Caco-2 (cell line): ENCODE measurements at regions not wholly inside any gene's neighbourhood (a gene's known extent, or its start where the extent isn't known, plus 50 kb on each side); places are given as distances from the start of the nearest gene placed in this dataset.

ENCODE experiments used
- BruUV-seq: library from RNA; stranded (reverse); fragments of 400-500 nt; replicated peaks from 2 replicates; lab custom pipeline; 2021; lab: Mats Ljungman, UMichigan
- CTCF ChIA-PET: fragments of 300-600 bp; sonication (Branson Sonifier 250); formaldehyde crosslinking; loops from one replicate; lab custom pipeline; 2022; ENCODE audit warnings: antibody characterized with exemption; lab: Charles Lee
- POLR2A ChIA-PET: fragments of 300-600 bp; sonication (Branson Sonifier 250); formaldehyde crosslinking; loops from one replicate; lab custom pipeline; 2022; ENCODE audit warnings: antibody characterized with exemption; lab: Charles Lee
- DNase-seq, 2 experiments: peaks; one replicate each; pipeline versions ENCODE4 v3.0.0 to v3.0.0-alpha.2; 2020 to 2022
- H3K27me3 ChIP-seq: replicated peaks from 2 replicates; pipeline ENCODE4 v1.6.0; 2011; ENCODE audit warnings: low read length; ENCODE audit not compliant: control insufficient read depth, insufficient read depth
- H3K36me3 ChIP-seq: 2 replicates; pipeline ENCODE4 v1.5.1; 2011; ENCODE audit warnings: low read length; ENCODE audit not compliant: control insufficient read depth, insufficient read depth
- H3K4me1 ChIP-seq: fragments of 250-450 bp; sonication (Bioruptor Pico); 2 replicates; pipeline ENCODE4 v1.5.1; 2020; ENCODE audit warnings: mild to moderate bottlenecking
- H3K4me3 ChIP-seq: 2 replicates; pipeline ENCODE4 v1.5.1; 2011; ENCODE audit warnings: low read depth, mild to moderate bottlenecking, control low read depth, low read length
- H3K9me3 ChIP-seq: fragments of 250-450 bp; sonication (Bioruptor Pico); 2 replicates; pipeline ENCODE4 v1.5.1; 2020; ENCODE audit warnings: mild to moderate bottlenecking, moderate library complexity
- H3K27ac Mint-ChIP-seq: one replicate; pipeline ENCODE4 v1.8.0; 2022; ENCODE audit warnings: mixed read lengths; ENCODE audit not compliant: unreplicated experiment
- H3K27me3 Mint-ChIP-seq: one replicate; pipeline ENCODE4 v1.8.0; 2022; ENCODE audit warnings: mixed read lengths; ENCODE audit not compliant: insufficient read depth, unreplicated experiment
- H3K36me3 Mint-ChIP-seq: one replicate; pipeline ENCODE4 v1.8.0; 2022; ENCODE audit warnings: mild to moderate bottlenecking, mixed read lengths; ENCODE audit not compliant: insufficient read depth, unreplicated experiment
- H3K4me1 Mint-ChIP-seq: one replicate; pipeline ENCODE4 v1.8.0; 2022; ENCODE audit warnings: low read depth, mixed read lengths; ENCODE audit not compliant: unreplicated experiment
- H3K4me3 Mint-ChIP-seq: one replicate; pipeline ENCODE4 v1.8.0; 2022; ENCODE audit warnings: mild to moderate bottlenecking, moderate library complexity, mixed read lengths; ENCODE audit not compliant: unreplicated experiment
- H3K9me3 Mint-ChIP-seq: one replicate; pipeline ENCODE4 v1.8.0; 2022; ENCODE audit warnings: mixed read lengths; ENCODE audit not compliant: unreplicated experiment
- CTCF ChIP-seq, 2 experiments: fragments of 200-600 bp in 1 of 2; IDR thresholded peaks; 1 replicate in 1 of 2; 2 replicates in 1 of 2; pipeline versions ENCODE4 v1.5.1 to v1.8.0; 2011 to 2022; ENCODE audit warnings: antibody characterized with exemption in 1 of 2, control low read depth in 1 of 2, inconsistent platforms in 1 of 2, low read depth in 1 of 2, low read length in 1 of 2, mild to moderate bottlenecking in 1 of 2, moderate library complexity in 1 of 2; ENCODE audit not compliant: insufficient read depth in 1 of 2, severe bottlenecking in 1 of 2, unreplicated experiment in 1 of 2
- intact Hi-C: fragments of 100-400 bp; cut with micrococcal nuclease; formaldehyde crosslinking; loops from one replicate; pipeline ENCODE4 v1.10.0; 2022; ENCODE audit not compliant: unreplicated experiment

DNA sequence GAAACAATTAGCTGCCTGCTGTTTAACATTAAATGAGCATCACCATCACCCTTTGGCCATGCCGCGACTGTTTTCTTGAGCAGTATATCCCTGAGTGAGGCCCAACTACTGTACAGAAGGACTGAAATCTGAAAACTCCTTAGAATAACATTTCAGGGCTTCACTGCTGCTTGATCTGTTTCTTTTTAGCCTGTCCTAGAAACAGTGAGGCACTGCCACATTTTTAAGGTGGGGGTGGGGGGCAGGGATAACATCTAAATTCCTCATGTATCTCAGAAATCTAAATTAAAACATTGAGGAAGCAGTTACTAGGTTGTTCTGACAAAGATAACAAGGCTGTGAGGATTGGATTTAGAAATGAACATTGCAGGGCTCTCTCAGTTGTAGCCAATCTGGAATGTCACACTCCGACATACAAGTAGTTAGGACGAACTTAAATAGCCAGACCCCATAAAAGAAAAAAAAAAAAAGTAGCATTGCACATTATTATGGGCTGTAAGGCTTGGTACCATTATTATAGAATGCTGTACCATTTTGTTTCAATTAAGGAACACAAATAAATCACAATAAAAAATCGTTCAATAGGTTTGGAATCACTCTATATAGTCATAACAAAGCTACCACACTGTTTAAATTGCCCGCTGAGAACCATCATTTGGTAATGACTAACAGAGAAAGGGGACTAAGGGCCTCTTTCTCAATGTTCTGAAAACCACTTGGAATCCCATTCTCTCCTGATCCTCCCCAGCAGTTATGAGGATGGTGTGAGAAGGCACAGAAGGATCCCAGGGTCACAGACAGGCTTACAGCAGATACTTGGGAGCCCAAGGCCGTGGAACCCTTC lies 256.1 kb downstream of the INHBA start:
- CTCF ChIA-PET, result no interaction called here
- intact Hi-C loops, result no loop called here

DNA sequence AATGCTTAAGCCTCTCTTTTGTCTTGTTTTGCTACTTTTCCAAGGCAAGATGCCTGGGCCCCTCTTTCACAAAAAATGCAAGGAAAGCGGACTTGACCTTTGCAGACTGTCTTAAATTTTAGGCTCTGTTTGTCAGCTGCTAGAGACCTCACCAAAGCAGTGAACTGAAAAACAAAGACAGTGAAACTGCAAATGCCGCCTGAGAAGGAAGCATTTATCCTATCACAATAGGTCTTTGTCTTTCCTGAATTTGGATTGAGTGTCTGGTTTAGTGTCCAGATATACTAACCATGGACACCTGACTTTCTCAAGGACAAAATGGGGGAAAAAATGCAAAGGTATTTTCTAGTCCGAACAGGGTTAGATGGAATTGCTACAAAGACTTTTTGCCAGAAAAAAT lies 256.9 kb downstream of the INHBA start:
- no TSS peak for BruUV-seq
- H3K27ac Mint-ChIP-seq, result no peak overlapping the region
- no peaks in the 10 kb centered on the region for H3K27me3 Mint-ChIP-seq
- H3K4me1 Mint-ChIP-seq, result no peaks in the 10 kb centered on the region
- no peaks in the 10 kb centered on the region for H3K27me3 ChIP-seq
- DNase-seq, result no peak
- no peaks in the 10 kb centered on the region for H3K9me3 Mint-ChIP-seq
- H3K4me1 ChIP-seq, result no peaks in the 10 kb centered on the region
- H3K9me3 ChIP-seq, result no peaks in the 10 kb centered on the region; the same call in 1 of the 2 replicates
- intact Hi-C loops, result no loop called here
- no peak overlapping the region for H3K4me3 Mint-ChIP-seq
- H3K4me3 ChIP-seq, result no peak overlapping the region
- ChIA-PET CTCF (interaction anchor here (0.6 kb wide), 1 partner anchor 597 kb away, joined by 3 read pairs; no protein-coding TSS in a partner anchor), POLR2A (no interaction called here)
- H3K36me3 ChIP-seq, result no peaks in the 10 kb centered on the region
- H3K36me3 Mint-ChIP-seq, result no peaks in the 10 kb centered on the region
- TF ChIP-seq CTCF (IDR thresholded peaks at IDR 0.05; ENCODE audit: insufficient read depth in 1 of 2, low read depth in 1 of 2, low read length in 1 of 2, severe bottlenecking in 1 of 2, unreplicated experiment in 1 of 2), result no peak

More for the DNA sequence above, 256.1 kb downstream of the INHBA start:
- Histone ChIP-seq H3K9me3 (no peaks in the 10 kb centered on the region; the same call in 1 of the 2 replicates), H3K4me3 (no peak overlapping the region), H3K27me3 (no peaks in the 10 kb centered on the region), H3K4me1 (no peaks in the 10 kb centered on the region), H3K36me3 (no peaks in the 10 kb centered on the region)
- no peak for DNase-seq
- H3K9me3 Mint-ChIP-seq, result no peaks in the 10 kb centered on the region
- no peak for TF ChIP-seq CTCF (IDR thresholded peaks at IDR 0.05; ENCODE audit: insufficient read depth in 1 of 2, low read depth in 1 of 2, low read length in 1 of 2, severe bottlenecking in 1 of 2, unreplicated experiment in 1 of 2)
- BruUV-seq, result no TSS peak
- no peak overlapping the region for H3K4me3 Mint-ChIP-seq
- H3K36me3 Mint-ChIP-seq, result no peaks in the 10 kb centered on the region
- POLR2A ChIA-PET, result no interaction called here
- H3K27me3 Mint-ChIP-seq, result no peaks in the 10 kb centered on the region
- no peak overlapping the region for H3K27ac Mint-ChIP-seq
- H3K4me1 Mint-ChIP-seq, result no peaks in the 10 kb centered on the region

DNA sequence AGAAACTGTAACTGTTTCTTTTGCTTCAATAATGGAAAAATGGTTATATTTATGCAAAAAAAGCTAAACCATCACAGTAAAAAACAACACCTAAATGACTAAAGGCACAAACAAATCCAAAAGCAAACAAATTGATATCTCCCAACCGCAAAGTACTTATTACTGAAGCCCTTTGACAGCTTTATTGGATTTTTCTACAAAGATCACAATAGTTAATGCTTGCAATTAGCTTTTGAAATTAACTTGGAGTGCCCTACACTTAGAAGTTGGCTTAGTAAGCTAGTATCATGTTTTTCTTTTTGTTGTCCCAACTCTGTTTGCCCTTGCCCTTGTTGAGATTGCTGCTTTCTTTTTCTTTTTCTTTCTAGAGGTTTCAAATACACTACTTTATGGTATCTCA lies 257.5 kb downstream of the INHBA start:
- Mint-ChIP-seq H3K4me3 (no peak overlapping the region), H3K36me3 (no peaks in the 10 kb centered on the region), H3K4me1 (no peaks in the 10 kb centered on the region), H3K27ac (no peak overlapping the region), H3K9me3 (no peaks in the 10 kb centered on the region), H3K27me3 (no peaks in the 10 kb centered on the region)
- no peaks in the 10 kb centered on the region for H3K36me3 ChIP-seq
- no peaks in the 10 kb centered on the region for H3K27me3 ChIP-seq
- CTCF ChIA-PET, result no interaction called here
- intact Hi-C loops, result no loop called here
- no peaks in the 10 kb centered on the region; the same call in 1 of the 2 replicates for H3K9me3 ChIP-seq
- no peak for DNase-seq
- BruUV-seq, result no TSS peak
- POLR2A ChIA-PET, result no interaction called here
- no peak for TF ChIP-seq CTCF (IDR thresholded peaks at IDR 0.05; ENCODE audit: insufficient read depth in 1 of 2, low read depth in 1 of 2, low read length in 1 of 2, severe bottlenecking in 1 of 2, unreplicated experiment in 1 of 2)
- H3K4me1 ChIP-seq, result no peaks in the 10 kb centered on the region
- H3K4me3 ChIP-seq, result no peak overlapping the region
